HG02840 (cell line): ENCODE measurements at regions not wholly inside any gene's neighbourhood (a gene's known extent, or its start where the extent isn't known, plus 50 kb on each side); places are given as distances from the start of the nearest gene placed in this dataset.

ENCODE experiments used
- ATAC-seq: cut with Tn5 transposase; IDR thresholded peaks from one replicate; pipeline ENCODE4 v1.9.1; 2021; ENCODE audit warnings: mild to moderate bottlenecking, moderate library complexity, moderate number of reproducible peaks; ENCODE audit not compliant: unreplicated experiment, low FRiP score

DNA sequence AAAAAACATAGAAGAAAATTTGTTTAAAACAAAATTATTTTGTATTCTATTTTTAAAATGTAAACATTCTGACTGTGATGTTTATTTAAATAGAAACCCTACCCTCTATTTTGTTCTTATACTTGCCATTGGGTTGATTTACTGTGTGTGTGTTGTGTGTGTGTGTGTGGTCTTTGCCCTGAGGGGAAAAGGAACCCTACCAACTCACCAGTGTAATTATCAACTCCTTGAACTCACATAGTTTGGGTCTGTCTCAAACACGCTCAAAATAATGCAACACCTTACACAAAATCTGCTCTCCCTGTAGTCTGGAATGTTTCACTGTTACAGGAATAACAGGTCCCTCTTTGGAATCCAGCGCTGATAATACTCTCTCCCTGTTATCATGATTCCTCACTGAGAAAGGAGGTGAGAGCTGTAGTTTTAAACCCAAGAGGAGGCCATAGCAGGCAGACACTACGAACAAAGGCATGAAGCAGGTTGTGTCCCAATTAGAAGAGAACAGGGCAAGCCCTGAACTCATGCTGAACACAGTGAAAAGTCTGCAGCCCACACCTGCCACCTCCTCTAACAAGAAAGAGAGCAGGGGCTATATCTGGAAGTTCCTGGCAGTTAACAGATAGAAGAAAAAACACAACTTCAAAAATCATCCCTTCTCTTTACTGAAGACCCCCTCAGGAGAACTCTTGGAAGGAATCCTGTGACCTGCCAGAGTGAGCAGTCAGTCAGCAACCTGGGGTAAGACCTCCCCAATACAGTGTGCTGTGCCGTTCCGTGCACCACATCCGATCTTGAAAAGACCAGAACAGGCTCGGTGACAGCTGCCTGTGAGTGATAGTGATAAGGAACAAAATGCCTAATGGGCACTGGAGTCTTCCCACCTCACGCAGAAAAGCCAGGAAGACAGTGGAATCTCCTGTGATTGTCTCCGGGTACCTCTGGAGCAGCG, 608.1 kb upstream of the ADAMTS16 start:
- ATAC-seq, result no peak

- ATAC-seq, result no peak
These were observed 607.4 kb upstream of the ADAMTS16 start for GRCh38 chr5:4532705-4533080.

- no peak for ATAC-seq
These were observed 606.5 kb upstream of the ADAMTS16 start for GRCh38 chr5:4533457-4534105.

- no peak for ATAC-seq
These were observed 602.6 kb upstream of the ADAMTS16 start for GRCh38 chr5:4537489-4537888.

- ATAC-seq, result no peak
These were observed 599.6 kb upstream of the ADAMTS16 start for GRCh38 chr5:4540375-4541173.

GRCh38 chr5:4541334-4541733, 598.8 kb upstream of the ADAMTS16 start:
- no peak for ATAC-seq

- ATAC-seq, result no peak
These were observed 597.9 kb upstream of the ADAMTS16 start for GRCh38 chr5:4542145-4542778.

DNA sequence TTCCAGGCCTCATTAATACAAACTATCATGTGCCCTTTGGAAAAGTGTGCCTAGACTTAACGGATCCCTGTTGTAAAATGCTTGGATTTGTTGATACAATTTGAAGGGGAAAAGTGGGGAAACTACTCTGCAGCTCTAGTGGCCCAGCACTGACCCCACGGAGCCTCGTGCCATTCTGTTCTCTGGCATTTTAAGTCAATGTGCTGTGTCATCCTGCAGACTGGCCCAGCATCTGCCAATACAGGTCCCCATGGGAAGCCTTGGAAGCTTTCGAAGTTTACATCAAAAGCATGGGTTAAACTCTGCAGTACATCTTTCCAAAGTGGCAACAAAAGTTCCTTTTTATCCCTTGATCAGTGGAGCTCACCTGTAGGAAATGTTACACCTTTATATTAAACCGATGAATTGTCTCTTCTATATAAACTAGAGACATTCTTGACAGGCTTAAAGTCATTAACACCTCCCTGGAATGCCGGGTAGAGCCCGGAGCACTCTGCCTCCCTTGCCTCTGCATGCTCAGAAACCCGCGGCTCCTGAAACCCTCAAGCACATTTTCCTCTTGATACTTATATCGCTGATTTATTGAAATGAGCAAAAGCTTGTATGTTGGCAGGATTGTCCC, 596.0 kb upstream of the ADAMTS16 start:
- no peak for ATAC-seq

DNA sequence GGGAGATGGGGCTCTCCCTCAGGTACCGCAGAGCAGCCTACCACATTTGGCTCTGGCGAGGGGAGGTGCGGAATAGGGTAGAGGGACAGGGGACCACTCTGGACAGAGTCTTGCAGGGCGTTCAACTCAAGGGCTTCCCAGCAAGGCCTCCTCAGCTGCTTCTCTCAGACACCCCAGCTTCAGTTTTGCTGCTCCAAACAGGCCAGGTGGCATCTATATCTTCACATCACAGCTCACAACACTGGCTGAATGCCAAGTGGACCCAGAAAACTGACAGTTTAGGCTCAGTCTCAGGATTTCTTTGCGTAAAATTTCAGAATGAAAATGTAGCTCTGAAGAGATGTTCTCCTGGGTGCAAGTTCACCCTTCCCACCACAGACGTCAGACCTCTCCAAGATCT, 592.6 kb upstream of the ADAMTS16 start:
- no peak for ATAC-seq

DNA sequence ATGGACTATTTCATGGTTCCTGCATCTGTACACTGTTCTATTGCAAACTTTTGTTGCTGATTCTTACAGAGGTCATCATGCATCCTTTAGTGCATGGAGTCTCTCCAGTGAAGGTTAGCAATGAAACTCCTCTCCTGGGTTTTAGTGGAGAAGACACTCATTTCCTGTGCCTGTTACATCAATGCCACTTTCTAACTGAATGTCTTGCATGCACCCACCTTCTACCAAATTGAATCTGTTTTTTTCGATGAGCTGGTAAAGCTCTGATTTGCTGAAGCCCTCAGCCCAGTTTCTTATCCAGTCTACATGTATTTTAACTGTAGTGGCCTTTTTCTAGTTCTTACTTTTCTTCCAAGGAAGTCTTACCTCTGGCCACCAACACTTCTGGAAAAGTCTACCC, 591.8 kb upstream of the ADAMTS16 start:
- no peak for ATAC-seq

DNA sequence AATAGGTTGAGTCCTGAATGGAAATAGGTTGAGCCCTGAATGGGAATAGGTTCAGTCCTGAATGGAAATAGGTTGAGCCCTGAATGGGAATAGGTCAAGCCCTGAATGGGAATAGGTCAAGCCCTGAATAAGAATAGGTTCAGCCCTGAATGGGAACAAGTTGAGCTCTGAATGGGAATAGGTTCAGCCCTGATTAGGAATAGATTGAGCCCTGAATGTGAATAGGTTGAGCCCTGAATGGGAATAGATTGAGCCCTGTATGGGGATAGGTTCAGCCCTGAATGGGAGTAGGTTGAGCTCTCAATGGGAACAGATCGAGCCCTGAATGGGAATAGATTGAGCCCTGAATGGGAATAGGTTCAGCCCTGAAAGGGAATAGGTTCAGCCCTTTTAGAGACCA, 590.8 kb upstream of the ADAMTS16 start:
- no peak for ATAC-seq

- ATAC-seq, result no peak
These were observed 589.1 kb upstream of the ADAMTS16 start for GRCh38 chr5:4551034-4551433.

DNA sequence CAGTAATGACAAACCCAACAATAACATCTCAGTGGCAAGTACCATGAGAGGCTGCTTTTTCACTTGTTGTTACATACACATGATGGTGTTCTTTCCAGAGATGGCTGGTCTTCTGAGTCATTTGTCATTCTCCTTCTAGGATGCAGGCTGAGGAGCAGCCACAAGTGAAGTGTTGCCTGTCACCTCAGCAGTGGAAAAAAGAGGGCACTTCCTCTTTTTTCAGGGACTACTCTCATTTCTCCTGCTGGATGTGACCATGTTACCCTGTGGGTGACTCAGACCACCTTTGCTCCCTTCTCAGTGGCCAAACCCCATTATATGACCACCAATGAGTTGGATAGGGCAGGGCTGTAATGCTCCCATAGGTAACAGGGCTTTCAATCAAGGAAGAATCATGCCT, 587.0 kb upstream of the ADAMTS16 start:
- no peak for ATAC-seq

GRCh38 chr5:4553978-4554377, 586.2 kb upstream of the ADAMTS16 start:
- no peak for ATAC-seq

- no peak for ATAC-seq
These were observed 584.3 kb upstream of the ADAMTS16 start for GRCh38 chr5:4555725-4556285.

- no peak for ATAC-seq
These were observed 578.7 kb upstream of the ADAMTS16 start for GRCh38 chr5:4561403-4561802.

DNA sequence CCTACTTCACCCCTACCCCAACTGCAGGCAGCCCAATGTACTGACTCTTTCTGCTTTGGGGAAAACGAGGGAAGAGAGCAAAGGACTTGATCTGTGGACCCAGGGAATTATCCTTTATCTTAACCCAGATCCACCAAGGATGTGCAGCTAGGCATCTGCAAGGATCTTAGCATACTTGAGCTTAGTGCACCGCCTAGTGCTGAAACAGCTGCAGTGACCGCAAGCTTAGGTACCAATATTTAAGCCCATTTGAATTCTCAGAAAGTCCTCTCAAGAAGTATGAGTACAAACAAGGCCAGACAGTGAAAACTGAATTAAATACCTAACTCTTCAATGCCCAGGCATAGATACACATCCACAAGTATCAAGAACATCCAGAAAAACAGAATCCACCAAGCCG, 576.7 kb upstream of the ADAMTS16 start:
- no peak for ATAC-seq

DNA sequence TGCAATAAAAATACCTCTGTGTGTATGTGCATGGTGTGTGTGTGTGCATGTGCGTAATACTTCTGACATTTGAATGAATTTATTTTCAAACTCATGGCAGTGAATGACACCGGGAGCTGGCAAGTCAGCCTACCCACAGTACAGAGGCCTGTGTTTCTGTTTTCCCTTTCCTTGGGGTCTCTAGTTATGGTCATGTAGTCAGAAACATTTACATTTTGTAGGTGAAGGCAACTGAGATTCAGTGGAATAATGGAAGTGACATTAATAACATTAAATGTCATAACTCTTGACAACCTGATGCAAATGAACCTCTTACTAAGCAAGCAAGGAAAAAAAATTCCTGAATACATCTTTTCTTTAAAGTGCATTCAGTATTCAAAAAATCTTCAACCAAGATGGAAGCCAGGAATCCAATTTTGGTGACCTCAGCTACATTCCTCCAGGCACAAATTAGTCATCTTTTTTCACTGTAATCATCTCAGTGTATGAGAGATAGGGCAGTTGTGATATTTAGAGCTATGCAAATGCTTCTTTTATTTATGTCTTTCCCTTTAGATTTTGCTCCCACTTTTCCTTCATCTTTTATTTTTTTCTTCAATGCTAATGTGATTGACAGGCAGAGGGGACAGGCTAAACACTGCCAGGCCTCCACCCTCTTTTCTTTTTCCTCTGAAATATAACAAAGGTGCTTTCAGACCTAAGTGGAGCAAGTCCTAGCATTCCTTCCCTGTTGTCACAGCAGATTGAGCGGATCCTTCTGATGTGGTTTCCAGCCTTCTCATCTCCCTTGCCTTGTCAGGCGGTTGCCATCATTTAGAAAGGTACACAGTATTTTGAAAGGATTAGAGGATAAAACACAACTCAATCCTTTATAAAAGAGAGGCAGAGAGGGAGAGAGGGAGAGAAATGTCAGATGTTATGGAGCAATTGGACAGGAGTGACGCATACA, 569.8 kb upstream of the ADAMTS16 start:
- ATAC-seq, result no peak
